ENCODE measurements at regions not wholly inside any gene's neighbourhood (a gene's known extent, or its start where the extent isn't known, plus 50 kb on each side); places are given as distances from the start of the nearest gene placed in this dataset.

DNA sequence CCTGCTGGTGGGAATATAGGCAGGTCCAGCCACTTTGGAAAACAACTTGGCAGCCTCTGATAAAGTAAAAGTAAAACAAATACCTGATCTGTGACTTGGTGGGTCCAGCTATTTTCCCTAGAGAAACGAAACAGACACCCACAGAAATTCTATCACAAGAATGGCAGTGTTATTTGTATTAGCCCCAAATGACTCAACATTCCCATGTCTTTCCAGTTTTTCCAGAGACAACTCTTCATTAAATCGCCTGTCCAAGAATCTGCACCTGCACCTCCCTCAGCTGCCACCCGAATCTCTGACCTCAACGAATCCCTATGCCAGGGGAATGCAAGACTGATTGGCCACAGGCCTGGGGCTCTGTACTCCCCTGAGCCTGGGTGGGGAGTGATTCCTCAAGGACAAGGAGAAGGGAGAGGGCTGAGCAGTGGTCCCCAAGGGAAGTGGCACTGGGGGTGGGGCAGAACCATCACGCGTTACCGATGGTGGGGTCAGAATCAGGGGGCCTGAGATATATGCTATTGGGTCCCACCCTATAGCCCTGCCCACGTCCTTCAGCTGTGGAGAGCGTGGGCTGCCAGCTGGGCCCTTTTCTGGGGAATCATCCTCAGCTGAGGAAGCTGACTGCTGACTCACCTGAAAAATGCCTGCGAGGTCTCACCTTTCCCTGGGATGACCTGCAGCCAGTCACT, 553.0 kb downstream of the PTPRU start:
- DNase-seq (ENCODE audit: extremely low read depth, low read depth) = no peak

DNA sequence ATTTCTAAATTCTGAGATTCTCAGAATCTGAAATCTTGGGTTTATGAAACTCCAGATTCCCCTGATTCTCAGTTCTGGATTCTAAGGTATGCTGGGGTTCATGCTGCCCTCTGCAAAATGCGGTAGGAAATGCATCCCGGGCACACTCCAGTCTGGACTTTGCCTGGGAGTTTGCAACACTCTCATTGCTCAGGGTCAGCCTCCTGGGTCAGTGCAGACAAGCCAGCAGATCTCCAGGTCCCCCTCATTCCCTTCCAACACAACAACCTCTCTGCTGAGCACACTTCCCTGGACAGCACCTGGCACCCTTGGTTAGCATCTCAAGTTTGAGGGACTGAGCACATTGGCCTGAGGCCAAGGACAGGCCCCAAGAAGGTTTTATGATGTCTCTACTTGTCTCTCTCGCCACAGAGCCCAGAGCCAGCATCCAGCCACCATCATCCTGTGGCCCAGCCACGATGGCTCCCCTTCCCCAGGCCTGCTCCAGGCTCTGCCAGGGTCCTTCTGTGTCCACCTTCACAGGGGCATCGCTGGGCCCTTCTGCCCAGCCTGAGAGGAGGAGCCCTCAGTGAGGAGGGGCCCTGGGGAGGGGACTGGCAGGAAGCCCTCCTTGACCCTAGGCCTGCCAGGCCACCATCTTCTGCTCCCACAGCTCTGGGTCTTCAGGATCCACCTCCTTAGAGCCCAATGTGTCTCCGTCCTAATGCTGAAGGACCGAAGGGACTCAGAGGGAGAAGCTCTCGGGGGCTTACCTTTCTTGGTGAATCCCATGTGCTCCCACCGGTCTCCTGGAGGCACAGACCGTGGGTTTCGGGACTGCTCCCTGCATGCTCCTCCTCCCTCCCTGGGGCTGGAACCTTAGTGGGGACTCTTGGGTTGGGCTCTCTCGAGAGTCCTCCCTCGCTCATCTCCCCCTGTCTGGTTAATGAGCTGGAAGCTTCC, 550.7 kb downstream of the PTPRU start:
- no peak for DNase-seq (ENCODE audit: extremely low read depth, low read depth)

DNA sequence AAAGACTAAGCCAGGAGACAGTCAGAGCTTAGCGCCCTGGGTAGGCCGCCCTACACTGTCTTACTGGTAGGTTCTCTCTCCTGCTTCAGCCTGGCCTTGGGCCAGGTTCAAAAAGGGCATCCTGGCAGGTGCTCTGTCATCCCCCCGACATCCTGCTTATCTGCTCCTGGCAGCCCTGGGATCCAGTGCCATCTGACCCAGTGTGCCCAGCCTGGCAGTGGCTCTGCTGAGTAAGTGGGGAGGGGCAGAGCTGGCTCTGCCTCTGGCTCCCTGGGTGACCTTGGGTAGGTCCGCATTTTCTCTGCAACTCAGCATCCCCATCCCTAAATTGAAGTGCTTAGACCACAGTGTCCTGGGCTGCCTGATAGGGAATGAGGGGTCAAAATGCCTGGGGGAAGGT, 549.9 kb downstream of the PTPRU start:
- no peak for DNase-seq (ENCODE audit: extremely low read depth, low read depth)

DNA sequence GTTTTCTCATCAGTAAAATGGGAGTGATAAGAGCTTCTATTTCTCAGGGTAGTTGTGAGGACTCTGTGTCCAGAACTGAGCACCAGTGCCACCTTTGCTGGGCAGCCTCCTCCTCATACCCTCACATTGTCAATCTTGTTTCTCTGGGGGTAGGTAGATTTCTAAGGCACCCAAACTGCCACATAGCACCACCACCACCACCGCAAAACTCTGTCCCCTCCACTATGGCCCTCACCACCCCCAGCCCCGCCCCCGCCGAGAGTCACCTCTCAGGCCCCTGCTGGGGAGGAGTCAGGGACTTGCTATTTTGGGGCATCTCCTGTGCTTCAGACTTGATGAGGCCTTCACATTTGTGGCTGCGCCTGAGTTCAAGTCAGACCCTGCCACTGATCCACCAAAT, 549.2 kb downstream of the PTPRU start:
- no peak for DNase-seq (ENCODE audit: extremely low read depth, low read depth)

DNA sequence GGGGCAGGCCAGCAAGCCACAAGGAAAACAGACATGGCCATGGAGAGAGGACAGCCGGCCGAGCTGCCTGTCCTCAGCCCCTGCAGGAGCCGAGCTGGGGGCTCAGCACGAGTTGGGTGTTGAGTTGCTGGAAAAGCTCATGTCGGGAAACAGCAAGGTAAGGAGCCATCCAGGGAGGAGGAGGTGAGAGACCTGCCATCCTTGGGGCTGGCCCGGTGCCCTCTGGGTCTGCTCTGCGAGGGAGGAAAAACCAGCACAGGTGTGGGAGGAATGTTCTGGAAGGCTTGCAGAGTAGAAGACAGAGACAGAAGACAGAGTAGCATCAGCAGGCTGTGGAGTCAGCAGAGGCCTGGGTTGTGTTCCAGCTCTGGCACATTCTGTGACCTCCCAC, 548.8 kb downstream of the PTPRU start:
- no peak for DNase-seq (ENCODE audit: extremely low read depth, low read depth)

DNA sequence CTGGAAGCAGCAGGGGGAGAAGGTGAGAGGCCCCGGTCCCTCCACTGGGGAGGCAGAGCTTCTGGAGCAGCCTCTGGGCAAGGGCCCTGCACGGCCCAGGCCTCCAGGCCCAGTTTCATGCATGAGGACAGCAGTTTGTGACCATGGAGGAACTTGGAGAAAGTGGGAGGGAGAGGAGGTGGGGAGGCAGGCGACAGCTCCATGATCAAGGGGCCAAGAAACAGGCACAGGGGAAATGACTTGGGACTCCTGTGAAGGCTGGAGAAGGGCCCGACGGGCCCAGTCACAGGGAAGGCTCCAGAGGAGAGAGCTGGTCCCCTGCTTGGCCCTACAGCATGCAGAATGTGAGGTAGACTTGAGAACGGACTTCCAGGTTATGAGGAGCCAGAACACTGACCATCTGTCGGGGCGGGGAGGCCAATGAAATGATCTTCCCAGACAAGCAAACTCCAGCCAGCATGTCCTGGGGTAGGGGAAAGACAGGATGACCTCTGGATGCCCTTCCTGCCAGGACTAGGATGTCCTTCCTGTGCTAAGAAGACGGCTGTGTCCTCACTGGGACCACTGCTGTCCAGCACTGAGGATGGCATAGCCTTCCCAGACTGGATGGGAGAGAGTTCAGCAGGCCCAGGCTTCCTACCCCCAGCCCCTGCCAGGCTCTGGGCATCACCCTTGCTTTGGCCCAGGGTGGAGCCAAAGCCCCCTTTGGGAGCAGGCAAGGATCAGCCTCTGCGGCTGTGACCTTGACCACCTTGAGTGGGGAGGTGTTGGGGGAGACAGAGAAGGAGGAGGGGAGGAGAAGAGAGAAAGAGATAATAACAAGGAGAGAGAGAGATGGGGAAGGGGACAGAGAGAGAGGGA, 548.2 kb downstream of the PTPRU start:
- DNase-seq (ENCODE audit: extremely low read depth, low read depth) = no peak

DNA sequence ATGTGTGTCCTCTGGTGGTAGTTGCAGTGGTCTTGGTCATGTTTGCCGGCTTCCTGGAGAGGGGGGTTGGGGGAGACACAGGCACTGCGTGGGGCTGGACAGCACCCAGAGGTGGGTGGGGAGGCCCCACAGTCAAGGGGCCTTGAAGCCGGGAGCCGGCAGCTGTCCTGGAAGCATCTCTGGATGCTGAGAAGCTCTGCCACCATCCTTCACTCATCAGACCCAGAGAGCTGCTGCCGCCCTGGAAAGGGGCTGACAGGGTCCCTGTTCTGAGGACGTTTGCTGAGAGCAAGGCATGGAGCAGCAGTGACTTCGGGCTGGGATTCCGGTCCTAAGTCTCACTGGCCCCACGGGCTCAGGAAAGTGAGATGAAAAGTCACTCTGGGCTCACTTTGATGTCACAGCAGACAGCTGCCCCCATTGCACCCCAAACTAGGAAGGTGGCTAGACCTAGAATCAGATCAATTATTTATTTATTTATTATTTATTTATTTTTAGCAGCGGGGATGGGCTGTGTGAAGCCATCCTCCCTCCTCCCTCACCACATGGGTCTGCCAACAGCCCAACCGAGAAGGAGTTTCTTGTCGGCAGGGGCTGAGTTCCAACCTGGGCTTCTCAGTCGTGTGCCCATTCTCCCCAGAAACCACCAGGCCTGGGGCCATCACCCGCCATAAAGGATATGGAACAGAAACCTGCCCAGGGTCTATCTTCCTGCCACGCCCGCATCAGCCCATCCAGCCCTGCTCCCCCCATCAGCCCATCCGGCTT, 547.4 kb downstream of the PTPRU start:
- no peak for DNase-seq (ENCODE audit: extremely low read depth, low read depth)

DNA sequence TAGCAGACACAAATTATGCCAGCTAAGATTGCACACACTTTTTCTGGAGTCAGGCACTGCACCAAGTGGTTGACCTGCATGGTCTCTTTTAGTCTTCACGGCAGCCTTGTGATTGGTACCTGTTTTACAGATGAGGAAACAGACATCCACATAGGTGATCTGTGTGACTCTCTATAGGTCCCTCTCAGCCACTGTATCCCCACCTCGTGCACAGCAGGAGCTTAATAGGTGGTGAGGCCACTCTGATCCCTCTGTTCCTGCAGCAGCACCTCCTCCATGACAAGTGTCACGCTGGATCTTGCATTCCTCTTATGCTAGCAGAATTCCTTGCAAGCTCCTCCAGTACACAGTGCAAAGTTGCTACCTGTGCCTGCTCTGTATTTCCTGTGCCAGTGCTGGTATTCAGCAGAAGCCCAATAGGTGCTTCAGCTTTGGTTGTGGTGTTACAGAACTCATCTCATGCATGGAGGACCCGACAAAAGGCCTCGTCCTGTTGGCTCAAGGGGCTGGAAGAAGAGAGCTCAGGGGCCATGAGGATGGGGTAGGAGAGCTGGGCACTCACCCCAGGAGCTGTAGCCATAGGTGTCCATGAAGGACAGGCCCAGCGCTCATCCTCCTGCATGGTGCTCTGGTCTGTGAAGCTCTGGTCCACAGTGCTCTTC, 546.7 kb downstream of the PTPRU start:
- DNase-seq (ENCODE audit: extremely low read depth, low read depth) = no peak

DNA sequence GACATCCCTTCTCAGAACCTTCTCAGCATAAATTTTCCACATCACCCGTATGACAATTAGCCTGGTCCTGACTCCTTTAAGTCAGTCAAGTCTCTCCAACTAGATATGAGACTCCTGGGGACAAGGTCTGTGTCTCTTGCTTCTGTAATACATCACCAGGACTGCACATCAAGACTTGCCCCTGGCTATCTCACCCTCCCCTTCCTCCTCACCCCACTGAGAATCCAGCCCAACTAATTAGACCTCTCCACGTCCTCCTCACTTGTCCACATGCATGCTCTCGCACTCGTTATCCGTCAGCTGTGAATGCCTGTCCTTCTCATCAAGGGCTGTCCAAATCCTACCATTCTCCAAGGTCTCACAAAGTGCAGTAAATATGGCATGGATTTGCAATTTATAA, 542.8 kb downstream of the PTPRU start:
- no peak for DNase-seq (ENCODE audit: extremely low read depth, low read depth)

DNA sequence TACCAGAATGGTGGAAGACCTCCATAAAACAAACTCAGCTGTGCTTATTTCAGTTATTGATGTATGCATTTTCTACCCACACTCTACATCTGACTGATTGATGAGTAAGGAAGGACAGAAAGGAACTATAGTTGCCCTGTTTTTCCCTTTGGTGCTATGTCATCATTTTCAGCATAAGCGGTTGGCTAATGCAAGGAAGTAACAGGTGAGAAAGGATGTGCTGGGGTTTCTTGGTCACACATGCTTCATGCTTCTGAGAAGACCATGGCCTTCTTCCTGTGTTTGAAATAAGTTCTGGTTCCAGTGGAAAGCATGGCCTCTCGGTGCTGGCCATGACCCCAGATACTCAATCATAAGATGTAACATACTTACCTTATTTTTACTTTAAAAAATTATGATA, 541.2 kb downstream of the PTPRU start:
- DNase-seq (ENCODE audit: extremely low read depth, low read depth) = no peak

DNA sequence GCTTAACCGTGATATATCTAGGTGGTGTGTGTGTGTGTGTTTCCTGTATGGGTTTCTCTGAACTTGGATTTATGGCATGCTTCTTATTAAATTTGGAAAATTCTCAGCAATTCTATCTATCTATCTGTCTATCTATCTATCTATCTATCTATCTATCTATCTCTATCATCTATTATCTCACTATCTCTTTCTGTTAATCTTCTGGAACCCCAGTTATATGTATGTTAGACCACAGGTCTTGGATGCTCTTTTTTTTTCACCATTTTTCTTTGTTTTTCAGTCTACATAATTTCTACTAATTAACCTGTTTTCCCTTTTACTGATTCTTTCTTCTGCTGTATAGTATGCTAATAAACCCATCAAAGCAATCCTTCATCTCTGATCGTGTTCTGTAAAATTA, 538.0 kb downstream of the PTPRU start:
- no peak for DNase-seq (ENCODE audit: extremely low read depth, low read depth)

DNA sequence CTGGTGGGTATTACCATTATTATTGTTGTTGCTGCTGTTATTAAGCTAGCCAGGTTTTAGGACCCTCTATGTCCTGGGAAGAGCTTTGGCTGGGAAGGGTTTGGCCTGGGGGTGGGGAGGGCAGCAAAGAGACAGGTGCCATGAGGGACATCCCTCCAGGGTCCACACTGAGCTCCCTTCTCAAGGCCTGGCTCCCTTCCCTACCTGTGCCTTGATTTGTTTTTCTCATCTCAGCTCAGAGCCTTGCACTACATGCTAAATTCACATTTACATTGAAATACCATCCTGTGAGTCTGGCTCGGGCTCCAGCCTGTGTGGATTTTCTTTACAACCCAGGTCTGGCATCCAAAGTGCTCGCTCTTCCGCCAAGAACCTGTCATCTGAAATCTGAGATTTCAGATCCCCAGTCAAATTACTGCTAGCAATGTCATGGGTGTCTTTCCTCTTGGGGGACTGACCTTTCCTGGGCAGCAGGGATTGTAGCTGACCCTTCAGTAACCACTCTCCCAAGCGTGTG, 536.3 kb downstream of the PTPRU start:
- DNase-seq (ENCODE audit: extremely low read depth, low read depth) = no peak

DNA sequence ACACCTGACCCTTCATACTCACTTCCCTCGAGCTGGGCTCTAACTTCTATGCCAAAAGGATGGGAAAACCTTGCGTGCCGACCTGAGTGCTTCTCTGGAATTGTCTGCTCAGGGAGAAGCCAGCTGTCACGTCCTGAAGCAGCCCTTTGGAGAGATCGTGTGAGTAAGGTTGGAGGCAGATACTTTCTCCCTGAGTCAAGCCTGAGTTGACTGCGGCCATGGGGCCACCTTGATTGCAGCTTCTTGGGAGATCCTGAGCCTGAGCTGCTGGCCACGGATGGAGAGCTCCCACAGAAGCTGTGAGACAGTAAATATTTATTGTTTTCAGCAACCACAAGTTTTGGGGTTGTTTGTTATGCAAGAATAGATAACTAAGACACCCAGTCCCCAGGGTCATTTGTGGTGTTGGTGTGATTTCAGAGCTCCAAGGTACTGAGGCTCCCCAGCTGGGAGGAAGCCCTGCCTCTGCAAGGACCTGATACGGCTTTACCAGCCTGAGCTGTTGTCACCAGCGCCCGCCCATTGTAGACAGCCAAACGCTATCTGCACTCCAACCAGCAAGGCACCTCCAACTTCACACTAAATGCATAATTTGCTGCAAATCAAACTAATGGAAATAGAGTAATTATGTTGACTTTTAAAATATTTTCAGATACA, 531.6 kb downstream of the PTPRU start:
- DNase-seq (ENCODE audit: extremely low read depth, low read depth) = no peak

DNA sequence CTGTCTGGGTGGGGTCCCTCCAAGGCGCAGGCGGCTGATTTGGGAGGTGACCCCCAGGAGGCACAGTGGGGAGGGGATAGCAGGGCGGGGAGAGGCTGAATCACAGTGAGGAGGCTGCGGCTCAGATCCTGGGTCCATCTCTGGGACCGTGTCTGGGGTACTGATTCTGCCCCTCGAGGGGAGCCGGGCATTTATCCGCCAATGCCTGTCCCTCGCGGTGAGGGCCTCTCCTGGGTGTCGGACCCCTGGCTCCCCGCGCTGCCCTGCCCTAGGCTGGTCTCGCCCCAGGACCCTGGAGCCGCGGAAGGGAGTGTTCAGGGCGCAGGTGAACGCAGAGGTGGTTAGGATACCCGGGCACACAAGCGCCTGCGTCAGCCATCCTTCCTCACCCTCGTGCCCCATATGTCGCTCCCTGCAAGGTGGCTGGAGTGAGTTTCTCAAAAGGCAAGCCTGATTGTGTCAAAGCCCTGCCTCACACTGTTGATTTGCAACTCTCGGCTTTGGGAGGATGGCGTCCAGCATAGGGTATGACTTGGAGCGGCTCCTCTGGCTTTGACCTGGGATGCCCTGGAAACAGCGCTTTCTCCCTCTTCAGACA, 530.9 kb downstream of the PTPRU start:
- no peak for DNase-seq (ENCODE audit: extremely low read depth, low read depth)

DNA sequence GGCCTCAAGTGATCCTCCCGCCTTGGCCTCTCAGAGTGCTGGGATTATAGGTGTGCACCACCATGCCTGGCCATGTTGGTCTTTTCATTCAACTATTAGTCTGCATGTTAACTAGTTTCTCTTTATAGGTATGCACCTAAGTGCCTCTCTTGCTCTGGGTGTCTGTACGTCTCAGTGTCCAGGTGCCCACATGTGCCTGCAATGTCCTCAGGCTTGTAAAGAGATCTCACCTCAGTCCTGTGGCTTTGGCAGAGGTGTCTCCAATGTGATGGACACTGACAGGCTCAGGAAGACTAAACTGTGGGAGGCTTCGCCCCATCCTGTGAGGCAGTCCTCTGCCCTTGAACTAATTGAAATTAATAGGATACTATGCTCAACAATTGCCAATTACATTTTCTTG, 526.3 kb downstream of the PTPRU start:
- DNase-seq (ENCODE audit: extremely low read depth, low read depth) = no peak

DNA sequence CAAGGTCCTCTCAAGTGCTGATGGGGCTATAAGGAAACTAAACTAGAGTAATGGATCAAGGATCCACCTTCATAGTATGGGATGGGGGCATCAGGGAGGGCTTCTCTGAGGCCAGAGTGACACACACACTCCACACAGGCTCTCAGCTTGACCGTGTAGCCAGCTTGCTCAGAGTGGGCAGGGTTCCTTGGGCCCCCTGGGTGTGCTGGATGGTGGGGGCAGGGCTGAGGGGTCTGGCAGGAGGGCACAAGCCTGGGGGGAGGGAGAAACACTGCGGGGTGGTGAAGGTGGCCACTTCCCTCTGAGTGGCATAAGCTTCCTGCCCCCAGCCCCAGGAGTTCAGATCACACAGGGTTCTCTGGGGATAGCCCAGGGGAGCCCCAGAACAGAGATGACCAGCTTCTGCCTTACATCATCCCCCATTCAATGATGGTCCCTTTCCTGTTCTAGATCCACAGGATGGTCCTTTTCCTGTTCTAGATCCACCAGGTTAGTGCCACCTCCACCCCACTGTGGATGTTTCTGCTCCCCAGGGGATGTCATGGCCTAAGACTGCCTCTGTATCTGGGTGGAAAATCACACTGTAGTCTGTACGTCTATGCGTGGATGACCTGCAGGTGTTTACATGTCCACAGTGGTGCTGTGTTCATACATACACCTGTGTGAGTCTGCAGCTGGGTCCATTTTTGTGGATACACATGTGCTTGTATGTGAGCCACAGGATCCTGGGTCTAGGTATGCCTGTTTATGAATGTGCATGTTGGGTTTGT, 525.0 kb downstream of the PTPRU start:
- no peak for DNase-seq (ENCODE audit: extremely low read depth, low read depth)

DNA sequence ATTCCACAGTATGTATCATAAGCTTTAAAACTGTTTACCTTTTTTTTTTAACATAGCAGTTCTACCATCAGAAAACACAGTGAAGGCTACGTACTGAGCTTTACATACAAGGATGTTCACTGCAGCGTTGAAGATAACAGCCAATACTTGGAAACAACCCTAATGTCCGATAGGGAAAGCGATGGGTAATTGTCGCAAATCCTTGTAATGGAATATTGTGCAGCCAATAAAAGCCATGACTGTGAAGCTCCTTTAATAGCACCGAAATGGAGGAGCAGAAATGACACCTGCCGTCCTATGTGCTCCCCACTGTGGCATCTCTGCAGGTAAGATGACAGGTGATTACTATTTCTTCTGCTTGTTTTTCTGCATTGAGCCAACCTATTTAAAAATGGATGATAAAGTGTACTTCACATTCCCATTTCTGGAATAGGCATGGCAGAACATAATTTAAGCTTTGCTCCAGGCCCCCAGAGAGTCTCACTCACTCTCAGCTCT, 523.8 kb downstream of the PTPRU start:
- no peak for DNase-seq (ENCODE audit: extremely low read depth, low read depth)

Data from NCI-H460 (cell line).